Astrocyte (in vitro differentiated cells and primary cell): ENCODE measurements at regions not wholly inside any gene's neighbourhood (a gene's known extent, or its start where the extent isn't known, plus 50 kb on each side); places are given as distances from the start of the nearest gene placed in this dataset.

Experiments used
- EZH2 ChIP-seq: IDR thresholded peaks from 2 replicates; pipeline ENCODE4 v1.6.1; 2012; ENCODE audit warnings: mild to moderate bottlenecking, low read length, inconsistent platforms; ENCODE audit not compliant: insufficient read depth
- TF ChIP-seq, protein P1 (sequence below): IDR thresholded peaks from 2 replicates; pipeline ENCODE4 v1.5.1; 2011; ENCODE audit warnings: low read depth, mild to moderate bottlenecking, inconsistent platforms, low read length, moderate library complexity; ENCODE audit not compliant: insufficient read depth

- no peak for TF ChIP-seq EZH2
- TF ChIP-seq, protein P1, sequence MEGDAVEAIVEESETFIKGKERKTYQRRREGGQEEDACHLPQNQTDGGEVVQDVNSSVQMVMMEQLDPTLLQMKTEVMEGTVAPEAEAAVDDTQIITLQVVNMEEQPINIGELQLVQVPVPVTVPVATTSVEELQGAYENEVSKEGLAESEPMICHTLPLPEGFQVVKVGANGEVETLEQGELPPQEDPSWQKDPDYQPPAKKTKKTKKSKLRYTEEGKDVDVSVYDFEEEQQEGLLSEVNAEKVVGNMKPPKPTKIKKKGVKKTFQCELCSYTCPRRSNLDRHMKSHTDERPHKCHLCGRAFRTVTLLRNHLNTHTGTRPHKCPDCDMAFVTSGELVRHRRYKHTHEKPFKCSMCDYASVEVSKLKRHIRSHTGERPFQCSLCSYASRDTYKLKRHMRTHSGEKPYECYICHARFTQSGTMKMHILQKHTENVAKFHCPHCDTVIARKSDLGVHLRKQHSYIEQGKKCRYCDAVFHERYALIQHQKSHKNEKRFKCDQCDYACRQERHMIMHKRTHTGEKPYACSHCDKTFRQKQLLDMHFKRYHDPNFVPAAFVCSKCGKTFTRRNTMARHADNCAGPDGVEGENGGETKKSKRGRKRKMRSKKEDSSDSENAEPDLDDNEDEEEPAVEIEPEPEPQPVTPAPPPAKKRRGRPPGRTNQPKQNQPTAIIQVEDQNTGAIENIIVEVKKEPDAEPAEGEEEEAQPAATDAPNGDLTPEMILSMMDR, result no peak
Observed at GRCh38 chr3:77772459-77772858, 732.6 kb downstream of the ROBO2 start.
